ENCODE measurements at regions not wholly inside any gene's neighbourhood (a gene's known extent, or its start where the extent isn't known, plus 50 kb on each side); places are given as distances from the start of the nearest gene placed in this dataset.
"Not testable (repeated sequence)": the region's sequence is repeated elsewhere in the genome, so short reads cannot be mapped to it uniquely, and the experiment has no call there.

DNA sequence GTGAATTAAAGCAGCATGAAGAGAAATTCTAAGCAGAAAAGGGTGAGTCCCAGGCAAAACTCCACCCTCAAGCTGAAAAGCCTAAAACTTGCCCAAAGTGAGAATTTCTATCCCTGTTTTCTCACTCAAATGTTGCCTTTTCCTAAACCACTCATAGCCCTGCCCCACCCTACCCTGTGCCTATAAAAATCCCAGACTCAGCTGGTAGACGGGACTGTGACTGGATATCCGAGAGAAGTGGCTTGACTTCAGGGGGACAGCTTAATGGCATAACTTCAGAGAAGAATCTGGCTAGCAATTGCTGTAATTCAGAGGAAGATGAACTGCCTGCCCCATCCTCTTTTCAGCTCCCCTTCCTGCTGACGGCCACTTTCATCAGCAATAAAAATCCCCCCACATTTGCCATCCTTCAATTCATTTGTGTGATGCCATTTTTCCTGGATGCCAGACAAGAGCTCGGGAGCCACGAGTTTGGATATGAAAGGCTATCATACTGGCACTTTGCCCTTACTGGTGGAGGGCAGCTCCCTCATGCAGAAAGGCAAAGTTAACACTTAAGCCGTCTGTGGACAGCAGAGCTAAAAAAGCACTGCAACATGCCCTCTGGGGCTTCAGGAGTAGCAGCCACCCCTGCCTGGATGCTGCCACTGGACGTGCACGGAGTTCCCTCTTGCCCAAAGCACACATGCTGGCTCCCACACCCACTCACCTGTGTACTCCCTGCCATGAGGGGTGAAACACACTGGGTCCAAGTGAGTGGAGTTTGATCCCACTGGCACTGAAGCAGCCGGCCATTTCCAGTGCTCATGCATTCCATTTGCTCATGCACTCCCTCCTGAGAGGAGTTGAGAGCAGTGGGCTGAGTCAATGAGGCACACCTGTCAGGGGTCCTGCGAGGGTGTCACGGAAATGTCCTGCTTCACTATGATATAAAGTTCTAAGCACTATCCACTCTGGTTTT is 670.6 kb downstream of the PLOD2 start:
- no peak for DNase-seq

GRCh38 chr3:145492456-145492855 is 668.5 kb downstream of the PLOD2 start:
- no peak for DNase-seq

GRCh38 chr3:145517416-145517815 is 643.6 kb downstream of the PLOD2 start:
- DNase-seq = not testable (repeated sequence)

DNA sequence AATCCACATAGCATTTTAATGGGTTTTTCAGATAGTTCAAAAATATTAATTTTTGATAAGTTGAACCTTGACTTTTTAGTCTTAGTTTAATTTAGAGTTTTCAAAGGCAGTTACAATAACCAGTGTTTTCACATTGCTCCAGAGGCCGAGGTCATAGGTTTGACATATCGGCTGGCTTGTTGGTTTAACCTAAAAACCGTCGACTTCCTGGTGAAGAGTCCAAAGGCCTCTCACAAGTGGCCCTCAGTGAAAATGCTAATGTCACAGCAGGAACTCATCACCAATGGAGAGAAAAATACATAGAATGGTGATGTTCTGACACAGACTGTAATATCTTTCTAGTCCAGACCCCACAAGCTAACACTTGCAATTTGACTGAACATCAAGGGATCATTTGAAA is 642.3 kb downstream of the PLOD2 start:
- DNase-seq = no peak

DNA sequence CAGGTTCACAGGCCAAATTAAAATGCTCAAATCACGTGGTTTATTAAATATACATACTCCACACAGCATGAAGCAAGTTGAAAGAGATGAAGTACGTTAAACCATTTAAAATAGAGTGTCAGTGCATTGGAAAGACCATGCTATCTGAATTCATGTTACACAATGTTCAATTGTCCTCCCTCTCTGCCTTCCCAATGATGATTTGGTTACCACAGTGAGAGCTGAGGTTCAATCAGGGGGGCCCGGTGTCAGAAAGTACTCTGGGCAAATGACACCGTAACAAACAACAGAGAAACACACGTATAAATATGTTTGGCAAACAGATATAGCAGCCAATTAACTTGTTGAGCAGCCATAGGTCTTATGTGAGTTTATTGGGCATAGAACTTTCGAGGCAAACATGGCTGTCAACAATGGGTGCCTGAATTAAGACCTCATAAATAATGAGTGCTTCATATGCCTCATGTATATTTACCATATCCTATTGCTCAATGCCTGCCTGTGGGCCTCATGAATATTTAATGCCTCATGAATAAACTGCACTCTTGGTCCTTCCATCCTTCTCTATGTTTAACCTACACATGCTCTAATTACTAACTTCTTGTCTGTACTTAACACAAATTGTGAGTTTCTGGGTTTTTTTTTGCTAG is 641.5 kb downstream of the PLOD2 start:
- DNase-seq = no peak

DNA sequence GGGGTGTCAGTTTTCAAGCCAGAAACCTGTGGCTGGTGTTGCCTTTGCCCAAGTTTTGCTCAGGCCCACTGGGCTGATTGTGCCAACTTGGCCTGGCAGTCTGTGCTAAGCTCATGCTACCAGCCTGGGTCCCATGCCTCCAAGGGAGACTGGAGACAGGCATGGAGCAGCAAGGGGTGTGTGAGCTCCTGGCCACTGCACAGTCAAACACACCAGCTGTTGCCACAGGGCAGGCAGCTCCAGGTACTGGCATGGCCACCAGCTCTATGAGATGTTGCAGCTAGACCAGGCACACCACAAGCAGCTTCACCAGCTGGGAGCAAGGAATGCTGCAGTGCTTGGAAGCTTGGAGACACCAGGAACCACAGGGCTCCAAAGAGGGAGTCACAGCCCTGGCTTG is 638.8 kb downstream of the PLOD2 start:
- no peak for DNase-seq

DNA sequence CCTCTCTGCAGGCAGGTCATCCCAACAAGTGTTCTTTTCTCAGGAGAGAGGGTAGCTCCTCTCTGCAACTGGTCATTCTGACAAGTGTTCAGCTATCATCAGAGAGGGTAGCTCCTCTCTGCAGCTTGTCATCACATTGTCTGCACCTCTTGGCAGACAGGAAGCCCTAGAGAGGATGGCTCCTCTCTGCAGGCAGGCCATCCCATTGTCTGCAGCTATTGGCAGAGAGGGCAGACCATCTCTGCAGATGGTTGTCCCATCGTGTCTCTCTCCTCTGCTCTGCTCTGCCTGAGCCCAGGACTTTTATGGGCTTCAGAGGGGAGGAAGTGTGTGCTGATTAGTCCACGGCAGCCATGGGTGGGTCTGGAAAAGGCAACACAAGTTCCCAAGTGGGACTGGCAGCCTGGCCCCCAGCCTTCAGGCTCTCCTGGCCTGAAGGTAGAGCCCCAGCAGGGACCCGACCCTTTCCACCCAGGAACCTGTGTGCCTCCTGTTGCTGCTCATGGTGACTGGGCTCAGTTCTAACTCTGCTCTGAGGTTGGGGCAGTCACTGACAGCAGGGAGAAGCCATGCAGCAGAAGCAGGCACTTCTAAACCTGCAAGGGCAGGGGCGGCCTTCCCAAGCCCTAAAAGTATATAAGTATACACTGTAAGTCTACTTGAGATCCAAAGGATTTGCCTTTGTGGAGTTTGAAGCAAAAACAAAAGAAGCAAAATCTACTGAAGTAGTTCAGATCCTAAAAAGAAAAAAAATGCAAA is 637.9 kb downstream of the PLOD2 start:
- no peak for DNase-seq

- DNase-seq = no peak
Measured at GRCh38 chr3:145531548-145531947, 629.4 kb downstream of the PLOD2 start.

- DNase-seq = no peak
Measured at GRCh38 chr3:145533696-145534095, 627.3 kb downstream of the PLOD2 start.

GRCh38 chr3:145536461-145536860 is 624.5 kb downstream of the PLOD2 start:
- DNase-seq = no peak

- no peak for DNase-seq
Measured at GRCh38 chr3:145550522-145550921, 610.5 kb downstream of the PLOD2 start.

DNA sequence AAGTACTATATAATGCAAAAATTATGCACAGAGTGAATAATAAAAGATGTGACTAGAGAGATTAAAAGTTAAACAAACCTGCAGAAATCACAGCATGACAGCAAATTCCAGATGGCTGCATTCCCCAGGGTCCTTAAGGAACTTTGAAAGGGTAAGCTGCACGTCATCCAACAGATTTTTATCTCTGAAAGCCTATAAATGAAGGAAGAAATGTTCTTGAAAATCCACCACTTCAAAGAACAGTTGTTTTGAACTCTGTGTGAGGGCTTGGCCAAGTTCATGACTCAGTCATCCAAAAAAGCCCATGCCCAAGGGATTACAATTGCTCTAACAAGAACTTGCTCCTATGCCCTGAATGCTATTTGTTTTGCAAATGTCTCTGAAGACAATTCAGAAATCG is 603.6 kb downstream of the PLOD2 start:
- DNase-seq = no peak

DNA sequence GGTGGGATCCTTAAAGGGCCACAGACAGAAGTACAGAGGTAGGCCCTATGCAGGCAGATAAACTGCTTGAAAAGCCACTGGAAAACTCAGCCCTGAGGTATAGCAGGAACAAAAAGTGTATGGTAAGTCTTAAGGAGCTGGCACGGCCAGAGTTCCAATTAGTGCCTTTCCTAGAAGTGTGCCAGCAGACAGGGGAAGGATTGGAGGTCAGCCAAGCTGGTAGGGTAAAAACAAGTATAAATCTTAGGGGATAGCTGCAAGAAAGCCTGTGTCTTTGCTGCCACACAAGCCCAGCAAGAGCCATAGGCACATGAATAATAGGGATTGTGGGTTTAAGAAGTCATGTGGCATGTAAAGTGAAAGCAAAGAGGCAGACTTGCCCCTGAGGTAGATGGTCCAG is 582.5 kb downstream of the PLOD2 start:
- DNase-seq = no peak

GRCh38 chr3:145581694-145582093 is 579.3 kb downstream of the PLOD2 start:
- DNase-seq = no peak

GRCh38 chr3:145604851-145605250 is 556.1 kb downstream of the PLOD2 start:
- no peak for DNase-seq

DNA sequence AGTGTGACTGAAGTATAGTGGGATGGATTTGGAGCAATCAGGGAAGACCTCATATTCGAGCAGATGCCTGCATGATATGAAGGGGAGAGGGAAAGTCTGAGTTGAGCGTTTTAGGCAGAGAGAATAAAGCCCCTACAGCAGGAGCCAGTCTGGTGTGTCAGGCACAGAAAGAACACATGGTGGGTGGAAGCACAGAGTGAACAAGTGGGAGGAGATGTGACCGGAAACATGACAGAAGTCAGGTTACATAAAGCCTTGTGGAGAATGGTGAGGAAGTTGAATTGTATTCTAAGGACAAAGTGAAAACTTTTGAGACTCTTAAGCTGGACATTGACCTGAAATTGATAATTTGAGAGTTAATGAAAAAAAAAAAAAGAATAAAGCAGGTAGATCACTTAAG is 541.0 kb downstream of the PLOD2 start:
- DNase-seq = no peak

DNA sequence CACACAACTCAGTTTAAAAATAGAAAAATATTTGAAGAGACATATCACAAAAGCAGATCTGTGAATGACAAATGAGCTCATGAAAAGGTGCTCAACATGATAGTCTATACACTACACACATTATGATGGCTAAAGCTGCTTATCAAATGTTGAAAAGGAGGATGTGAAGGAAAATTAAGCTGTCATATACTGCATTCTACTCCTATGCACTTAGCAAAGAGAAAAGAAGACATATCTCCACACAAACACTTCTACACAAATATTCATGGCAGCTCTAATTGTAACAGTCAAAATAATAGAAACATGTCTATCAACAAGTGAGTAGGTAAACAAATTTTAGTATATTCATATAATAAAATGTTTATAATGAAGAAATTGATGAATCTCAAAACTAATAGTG is 540.5 kb downstream of the PLOD2 start:
- DNase-seq = no peak

DNA sequence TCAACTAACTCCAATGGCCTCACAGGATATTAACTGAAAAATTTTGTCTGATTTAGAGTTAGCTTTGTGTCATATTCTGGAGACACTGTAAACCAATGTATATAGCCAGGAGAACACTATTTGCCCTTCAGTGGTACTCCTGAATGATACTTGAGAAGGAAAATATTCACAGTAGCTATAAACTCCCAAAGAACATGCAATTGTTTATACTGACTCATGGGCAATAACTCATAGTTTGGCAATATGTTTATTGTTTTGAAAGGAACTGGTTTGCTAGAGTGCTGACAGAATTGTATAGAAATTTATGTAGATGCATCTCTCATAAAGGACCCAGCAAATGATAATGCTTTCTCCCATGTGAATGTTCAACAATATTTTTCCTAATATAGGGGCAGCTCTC is 537.6 kb downstream of the PLOD2 start:
- DNase-seq = no peak

DNA sequence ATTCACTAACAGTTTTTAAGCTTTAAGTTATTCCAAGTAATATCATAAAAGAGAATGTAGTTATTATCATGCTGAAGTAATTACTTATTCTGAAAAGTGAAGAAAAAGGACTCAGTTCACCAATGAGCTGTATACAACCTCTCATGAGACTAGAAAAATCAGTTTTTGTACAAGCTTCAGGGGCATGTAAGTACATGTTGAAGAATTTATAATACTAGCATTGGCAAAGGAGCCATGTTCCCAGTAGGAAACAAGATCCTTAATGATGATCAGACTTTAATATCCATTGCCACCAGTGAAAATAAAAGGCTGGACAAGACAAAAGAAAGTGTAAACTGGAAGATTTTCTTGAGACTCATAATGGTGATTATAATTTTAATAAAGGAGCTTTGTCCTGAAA is 532.8 kb downstream of the PLOD2 start:
- no peak for DNase-seq

DNA sequence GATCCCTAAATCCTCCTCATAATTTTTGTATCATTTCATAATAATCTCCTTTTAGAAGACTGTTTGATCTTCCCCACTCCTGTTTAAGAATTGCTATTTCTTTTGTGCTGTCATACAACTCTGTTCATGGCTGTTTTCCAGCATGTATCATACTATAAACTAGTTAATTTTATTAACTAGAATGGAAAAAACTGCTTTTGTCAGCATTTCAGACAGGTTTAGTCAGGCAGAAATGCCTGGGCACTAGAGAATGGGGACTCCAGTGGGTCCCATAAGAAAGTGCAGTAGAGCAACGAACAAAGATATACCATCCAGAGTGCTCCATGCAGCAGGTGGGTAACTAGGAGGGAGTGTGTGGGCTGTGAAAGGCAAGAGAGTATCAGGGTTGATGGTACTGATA is 523.9 kb downstream of the PLOD2 start:
- DNase-seq = no peak

DNA sequence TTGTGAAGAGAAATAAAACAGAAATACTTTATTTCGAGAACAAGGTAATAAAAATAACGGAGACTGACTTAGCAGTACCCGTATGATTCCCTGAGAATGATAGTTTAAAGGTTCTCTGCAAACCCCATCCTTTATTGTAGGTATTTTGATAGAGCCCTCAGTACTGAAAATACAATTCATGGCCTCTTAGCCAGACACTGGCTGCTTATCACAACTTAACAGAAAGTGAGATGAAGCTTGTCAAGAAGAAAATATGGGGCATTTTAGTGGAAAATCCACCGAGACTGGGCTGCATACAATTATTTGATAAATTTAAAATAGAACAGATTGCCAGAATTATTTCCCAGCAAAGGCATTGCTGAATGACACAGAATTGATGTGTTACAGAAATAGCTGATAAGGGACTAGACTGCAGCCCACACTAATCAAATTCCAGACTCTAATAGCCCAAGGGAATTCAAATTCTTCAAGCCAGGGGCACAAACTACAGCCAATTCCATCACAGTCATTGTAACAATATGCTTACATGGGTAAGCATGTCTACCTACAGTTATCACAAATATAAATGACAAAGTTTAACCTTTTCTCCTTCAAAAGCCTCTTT is 521.9 kb downstream of the PLOD2 start:
- DNase-seq = no peak

DNA sequence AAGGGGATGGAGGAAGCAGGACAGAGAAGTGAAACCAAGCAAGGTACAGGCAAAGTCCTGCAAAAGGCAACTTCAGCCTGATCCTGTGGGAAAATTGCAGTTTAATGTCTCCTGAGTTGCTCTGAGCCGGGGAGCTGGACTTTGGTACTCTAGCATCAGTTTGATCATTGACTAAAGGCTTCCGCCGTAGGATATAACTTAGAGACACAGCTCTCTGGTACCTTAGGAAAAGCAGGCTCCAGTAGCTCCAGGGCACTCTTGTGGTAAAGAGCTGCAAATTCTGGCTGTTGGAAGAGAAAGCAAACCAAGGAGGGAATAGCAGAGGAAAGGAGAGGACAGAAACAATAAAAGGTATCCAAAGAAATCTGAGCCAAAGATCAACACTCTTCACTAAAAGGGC is 521.1 kb downstream of the PLOD2 start:
- DNase-seq = no peak

GRCh38 chr3:145648396-145648795 is 512.6 kb downstream of the PLOD2 start:
- no peak for DNase-seq
